ENCODE measurements at regions not wholly inside any gene's neighbourhood (a gene's known extent, or its start where the extent isn't known, plus 50 kb on each side); places are given as distances from the start of the nearest gene placed in this dataset.

GRCh38 chr5:2958976-2959375 is 207.5 kb upstream of the IRX2 start:
- no peak for TF ChIP-seq EZH2phosphoT487 (IDR thresholded peaks at IDR 0.05; ENCODE audit: insufficient read depth, low read depth)
- no peak for TF ChIP-seq EZH2 (IDR thresholded peaks at IDR 0.05; ENCODE audit: insufficient read depth, poor library complexity, severe bottlenecking)

Measured in GM23248 (cell line).